NCI-H510A treated with DMSO at 0.1 percent for 48 hours (cell line): ENCODE measurements at regions not wholly inside any gene's neighbourhood (a gene's known extent, or its start where the extent isn't known, plus 50 kb on each side); places are given as distances from the start of the nearest gene placed in this dataset.
"Not testable (repeated sequence)": the region's sequence is repeated elsewhere in the genome, so short reads cannot be mapped to it uniquely, and the experiment has no call there.

Source experiments
- DNase-seq: peaks from one replicate; lab custom pipeline; 2025; lab: John Stamatoyannopoulos, UW

DNA sequence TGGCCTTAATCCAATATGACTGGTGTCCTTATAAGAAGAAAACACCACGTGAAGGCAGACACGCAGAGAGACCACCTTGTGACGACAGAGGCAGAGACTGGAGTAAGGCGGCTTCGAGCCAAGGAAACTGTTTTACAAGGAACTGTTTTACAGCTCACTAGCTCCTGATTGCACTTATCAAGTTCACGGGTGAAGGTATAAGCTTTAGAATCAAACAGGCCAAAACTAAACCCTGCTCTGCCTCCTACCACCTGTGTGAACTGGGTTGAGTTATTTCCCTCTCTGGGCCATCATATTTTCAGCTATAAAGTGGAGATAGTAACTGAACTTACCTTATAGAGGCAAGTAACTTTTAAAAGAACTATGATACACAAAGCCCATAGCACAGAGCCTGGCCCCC lies 166.9 kb upstream of the NFIA start:
- DNase-seq = no peak

DNA sequence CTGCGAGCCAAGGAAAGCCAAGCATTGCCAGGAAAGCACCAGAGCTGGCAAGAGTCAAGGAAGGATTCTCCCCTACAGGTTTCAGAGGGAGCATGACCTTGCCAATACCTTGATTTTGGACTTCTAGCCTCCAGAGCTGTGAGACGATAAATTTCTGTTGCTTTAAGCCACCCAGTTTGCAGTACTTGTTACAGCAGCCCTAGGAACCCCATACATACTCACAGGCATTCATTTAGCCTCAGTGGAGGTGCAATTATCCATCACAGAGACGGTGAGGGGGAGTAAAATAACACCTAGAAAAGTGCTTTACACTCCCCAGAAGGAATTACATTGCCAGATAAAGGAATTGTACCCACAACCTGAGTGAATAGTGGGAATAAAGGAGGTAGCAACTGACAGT lies 167.4 kb upstream of the NFIA start:
- no peak for DNase-seq

DNA sequence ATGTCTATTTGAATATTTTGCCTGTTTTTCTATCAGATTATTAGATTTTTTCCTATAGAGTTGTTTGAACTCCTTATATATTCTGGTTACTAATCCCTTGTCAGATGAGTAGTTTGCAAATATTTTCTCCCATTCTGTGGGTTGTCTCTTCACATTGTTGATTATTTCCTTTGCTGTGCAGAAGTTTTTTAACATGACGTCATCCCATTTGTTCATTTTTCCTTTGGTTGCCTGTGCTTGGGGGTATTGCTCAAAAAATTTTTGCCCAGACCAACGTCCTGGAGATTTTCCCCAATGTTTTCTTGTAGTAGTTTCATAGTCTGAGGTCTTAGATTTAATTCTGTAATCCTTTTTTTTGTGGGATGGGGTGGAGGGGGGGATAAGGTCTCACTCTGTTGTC lies 168.7 kb upstream of the NFIA start:
- not testable (repeated sequence) for DNase-seq

DNA sequence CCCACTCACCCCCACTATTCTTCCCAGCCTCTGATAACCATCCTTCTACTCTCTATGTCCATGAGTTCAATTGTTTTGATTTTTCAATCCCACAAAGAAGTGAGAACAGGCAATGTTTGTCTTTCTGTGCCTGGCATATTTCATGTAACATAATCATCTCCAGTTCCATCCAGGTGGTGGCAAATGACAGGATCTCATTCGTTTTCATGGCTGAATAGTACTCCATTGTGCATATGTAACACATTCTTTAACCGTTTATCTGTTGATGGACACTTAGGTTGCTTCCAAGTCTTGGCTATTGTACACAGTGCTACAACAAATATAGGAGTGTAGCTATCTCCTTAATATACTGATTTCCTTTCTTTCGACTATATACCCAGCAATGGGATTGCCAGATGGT lies 169.3 kb upstream of the NFIA start:
- no peak for DNase-seq

DNA sequence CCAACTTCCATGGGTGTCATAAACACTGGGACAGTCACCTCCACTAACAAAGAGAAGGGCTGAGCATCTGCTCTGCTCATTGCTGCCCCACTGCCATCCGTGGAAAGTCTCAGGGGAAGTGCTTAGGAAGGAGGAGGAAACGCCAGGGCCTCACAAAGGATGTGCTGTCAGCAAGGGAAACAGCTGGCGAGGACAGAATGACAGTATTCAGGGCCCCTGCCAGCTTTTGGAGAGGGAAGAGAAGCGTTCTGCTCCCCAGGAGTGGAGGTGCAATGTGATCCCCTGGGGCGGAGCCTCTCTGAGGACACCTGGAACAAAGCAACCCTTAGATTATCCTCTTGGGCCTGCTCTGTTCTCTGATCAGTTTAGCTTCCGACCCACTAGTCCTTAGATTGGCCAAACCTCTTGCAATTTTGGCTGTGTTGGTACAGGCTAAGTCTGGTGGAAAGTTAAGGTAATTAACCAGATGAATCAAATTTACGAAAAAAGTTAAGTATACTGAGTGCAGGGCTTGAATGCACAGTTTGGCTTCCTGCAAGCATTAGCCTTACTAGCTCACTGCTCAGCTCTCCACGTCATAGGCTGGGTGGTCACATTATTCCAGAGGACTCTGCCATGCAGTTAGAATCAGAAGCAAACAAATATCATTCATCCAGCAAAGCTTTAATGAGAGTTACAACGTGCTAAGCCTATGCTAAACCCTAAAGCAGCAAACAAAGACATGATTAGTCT lies 170.2 kb upstream of the NFIA start:
- DNase-seq = peak; percentile 91

DNA sequence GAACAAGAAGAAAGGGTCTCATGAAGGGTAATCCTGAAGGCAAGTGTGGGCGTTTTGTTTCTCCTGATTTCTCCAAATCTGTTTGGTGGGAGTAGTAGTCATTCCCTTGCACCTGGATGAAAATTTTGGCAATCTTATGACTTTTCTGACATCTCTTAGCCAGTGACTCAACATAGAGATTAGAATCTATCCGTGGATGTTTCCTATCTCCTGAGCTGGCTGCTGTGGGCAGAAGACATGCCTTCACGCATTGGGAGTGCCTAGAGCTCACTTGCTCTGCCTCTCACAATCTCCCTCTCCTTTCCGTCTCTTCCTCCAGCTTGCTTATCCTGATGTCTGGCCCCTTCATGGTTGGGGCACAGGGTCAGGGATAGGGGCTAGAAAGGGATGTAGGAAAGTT lies 174.2 kb upstream of the NFIA start:
- no peak for DNase-seq

DNA sequence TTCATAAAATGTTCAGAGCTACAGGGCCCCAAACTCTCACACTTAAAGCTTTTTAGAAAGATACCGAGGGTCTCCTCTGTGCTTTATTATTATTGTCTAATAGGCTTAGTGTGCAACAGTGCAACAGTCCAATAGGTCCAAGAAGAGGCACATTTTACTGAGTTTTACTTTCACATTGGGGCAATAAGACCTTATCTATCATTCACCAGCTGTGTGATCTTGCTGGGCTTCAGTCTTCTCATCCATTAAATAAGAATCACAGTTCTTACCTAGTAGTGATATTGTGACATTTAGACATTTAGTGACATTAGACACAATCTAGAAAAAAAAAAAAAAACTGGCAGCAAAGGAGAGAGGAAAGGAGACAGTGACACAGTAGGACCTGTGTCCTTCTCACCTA lies 175.8 kb upstream of the NFIA start:
- no peak for DNase-seq

DNA sequence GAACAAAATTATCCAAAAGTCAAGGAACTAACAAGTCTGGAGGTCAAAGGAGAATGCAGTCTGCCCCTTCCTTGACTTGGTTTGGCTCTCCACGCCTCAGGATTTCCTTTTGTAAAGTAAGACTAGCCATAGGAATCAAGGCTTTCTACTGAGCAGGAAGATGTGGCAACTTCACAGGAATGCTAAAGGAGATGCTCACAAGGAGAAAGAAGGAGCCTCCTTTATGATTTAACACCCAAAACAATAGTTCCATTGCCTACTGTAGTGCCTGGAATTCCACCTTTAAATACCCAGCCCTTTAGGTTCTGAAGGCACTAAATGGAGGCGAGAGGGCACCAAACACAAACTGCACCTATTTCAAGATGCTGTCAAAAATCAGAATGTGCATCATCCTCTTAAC lies 176.3 kb upstream of the NFIA start:
- DNase-seq = no peak

DNA sequence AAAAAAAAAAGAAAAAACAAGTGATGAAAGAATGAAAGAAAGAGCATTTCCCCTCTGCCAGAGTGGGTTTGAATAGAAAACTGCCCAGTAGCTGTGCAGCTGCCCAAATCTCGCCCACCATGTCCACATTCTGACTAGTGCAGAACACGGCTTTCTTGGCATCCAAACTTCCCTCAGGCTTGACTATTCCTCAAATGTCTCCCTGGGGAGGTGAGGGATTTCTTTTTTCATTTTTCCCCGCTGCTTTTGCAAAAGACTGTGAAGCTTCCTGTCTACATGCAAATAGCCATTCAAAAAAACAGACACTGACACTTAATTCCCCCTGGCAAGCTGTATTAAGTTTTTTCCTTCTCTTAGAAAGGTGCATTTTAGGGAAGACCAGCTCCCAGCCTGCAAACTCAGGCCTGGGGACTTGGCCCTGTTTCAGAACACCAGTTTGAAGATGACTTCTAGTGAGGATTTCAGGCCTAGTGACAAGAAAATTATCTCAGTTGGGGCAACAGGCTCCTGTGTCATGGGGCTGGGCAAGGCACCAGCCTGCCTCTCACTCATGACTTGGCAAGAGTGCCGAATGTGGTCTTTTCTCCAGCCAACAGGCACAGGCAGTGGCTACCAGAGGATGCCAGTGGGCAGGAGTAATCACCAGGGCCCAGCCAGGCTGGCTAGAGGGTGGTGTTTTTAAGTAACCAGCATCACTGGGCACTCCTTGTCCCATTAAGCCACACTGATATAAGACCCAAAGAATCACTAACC lies 178.1 kb upstream of the NFIA start:
- DNase-seq = no peak

DNA sequence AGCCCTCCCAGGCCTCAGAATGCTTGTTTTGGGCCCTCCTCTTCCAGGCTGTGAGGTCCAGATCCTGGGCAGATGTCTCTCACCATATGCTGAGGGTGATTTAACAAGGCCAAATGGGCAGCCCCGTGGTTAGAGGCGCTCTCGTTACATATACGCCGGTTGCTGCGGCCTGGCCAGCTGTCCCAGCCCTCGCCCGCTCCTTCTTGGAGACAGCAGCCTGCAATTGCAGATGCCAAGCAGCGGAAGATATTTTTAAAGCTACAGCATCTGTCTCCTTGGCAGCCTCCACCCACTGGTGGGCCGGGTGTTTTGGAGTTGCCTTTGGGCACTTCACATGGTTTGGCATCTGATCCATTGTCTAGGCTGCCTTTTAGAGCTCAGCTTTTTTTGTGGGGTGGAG lies 178.8 kb upstream of the NFIA start:
- DNase-seq = no peak

DNA sequence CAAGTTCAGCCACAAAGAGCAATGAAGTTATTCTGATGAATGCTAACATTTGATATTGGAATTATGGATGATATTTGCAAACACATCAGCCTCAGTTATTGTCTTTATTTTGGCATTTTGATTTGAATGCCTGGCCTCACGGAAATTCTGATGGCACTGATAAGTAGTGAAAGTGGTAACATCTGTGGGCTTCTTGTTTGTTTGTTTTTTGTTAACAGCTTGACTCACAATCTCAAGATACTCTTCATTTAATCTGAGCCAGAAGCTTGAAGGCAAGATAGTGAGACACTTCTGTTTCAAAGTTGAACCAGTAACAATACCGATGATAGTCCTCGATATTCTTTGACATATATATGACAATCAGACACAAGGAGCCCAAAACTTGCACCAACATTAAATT lies 182.9 kb upstream of the NFIA start:
- no peak for DNase-seq

DNA sequence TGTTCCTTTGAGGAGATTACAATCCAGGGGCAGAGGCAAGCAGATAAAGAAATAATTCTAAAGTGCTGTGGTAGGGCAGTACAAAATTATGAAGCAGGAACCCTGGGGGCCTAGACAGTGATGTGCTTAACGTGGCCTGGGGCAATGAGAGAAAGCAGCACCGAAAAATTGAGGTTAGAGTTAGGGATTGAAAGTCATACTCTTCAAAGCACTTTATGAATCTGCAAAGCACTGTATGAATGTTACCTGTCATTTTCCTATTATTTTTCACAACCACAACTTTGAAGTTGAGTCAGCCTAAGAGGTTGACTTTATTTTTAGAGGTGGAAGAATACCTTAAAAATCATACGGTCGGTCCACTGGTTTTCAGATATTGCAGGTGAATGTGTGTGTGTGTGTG lies 183.4 kb upstream of the NFIA start:
- no peak for DNase-seq

DNA sequence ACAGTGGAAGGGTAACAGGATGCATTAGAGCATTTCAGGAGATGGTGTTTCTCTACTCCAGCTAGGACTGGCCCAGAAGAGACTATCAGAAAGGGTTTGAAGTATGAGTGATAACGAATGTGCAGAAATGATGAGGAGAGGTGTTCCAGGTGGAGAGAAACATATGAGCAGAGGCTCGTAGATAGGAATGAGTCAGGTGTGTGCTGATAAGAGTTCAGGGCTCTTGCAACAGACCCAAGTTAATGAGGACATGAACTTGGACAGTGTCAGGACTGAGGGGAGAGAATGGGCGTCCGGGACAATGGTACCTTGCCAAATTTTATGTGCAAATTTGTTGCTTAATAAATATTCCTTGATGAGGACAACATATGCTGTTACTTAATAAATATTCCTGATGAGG lies 183.9 kb upstream of the NFIA start:
- no peak for DNase-seq

DNA sequence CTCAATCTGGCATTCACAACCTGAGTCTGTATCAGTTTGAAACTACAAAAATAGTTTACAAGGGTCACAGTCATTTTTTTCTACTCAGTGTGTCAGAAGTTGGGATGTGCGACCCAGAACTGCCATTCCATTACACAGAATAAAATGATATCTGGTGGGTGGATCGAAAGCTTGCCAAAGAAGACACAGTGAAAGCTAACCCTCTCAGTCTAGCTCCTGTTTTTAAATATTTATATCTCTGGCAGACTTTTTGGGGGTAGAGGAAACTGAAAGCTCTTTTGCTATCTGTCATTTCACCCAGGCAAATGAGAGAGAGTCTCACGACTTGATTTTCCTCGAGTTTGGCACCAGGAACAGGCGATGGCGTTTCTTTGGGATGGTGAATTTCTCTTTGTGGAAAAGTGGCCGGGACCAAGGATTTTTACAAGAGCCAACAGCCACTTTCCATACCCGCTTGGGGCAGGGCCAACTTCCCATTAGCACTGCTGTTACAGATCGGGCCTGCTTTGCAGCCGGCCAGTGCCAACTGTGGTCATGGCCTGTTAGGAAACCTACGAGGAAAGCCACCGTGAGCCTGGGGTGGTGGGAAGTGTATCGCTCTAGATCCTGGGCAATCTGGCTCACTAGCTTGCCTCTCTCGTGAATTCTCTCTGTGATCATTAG lies 185.5 kb upstream of the NFIA start:
- no peak for DNase-seq

DNA sequence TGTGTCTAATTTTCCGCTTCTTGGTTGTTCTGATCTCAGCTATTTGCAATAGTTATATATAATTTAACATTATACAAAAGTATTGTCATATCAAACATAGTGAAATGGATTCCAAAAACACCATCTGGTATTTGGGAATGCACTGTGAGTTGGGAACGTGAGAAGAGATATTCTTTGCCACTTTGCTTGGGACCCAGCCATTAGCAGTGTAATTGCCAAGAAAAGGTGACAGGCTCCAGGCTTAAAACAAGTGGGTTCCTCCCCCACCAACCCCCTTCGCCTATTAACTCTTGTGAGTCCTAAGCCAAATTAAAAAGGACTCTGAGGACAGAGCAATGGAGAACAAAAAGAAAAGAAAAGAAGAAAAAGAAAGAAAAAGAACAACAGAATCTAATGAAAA lies 186.7 kb upstream of the NFIA start:
- no peak for DNase-seq

DNA sequence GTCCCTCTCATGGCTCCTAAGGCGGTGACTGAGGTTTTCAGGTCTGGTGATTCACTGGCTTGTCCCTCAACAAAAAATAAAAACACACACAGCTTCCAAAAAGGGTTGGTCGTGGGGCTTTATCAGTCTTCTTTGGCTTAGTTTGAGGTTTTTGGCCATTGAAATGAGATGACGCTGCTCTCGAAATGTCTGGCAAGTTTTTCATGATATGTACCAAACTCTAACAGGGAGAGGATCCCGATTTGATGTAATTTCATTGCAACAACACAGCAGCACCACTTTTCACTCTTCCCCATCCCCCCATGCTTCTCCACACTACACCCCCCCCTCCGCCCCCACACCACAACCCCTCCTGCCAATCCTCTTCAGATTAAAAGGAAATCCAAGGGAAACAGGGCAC lies 187.1 kb upstream of the NFIA start:
- no peak for DNase-seq

DNA sequence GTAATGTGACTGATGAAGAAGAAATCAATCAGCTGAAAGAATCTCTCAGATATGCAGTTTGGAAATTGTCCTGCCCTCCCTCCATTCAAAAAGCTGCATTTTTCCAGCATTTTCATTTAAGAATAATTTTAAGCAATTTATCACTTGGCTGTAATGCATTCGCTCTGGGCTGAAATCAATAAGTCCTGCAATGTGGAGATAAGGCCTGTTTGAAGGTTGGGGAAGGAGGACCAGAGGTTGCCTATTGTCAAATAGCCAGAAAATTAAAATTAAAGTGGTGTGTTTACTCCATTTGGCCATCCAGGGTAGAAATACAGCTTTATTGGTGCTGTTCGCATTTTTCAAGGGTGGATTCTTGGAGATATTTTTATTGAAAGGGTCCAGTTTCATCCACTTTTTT lies 187.6 kb upstream of the NFIA start:
- no peak for DNase-seq

DNA sequence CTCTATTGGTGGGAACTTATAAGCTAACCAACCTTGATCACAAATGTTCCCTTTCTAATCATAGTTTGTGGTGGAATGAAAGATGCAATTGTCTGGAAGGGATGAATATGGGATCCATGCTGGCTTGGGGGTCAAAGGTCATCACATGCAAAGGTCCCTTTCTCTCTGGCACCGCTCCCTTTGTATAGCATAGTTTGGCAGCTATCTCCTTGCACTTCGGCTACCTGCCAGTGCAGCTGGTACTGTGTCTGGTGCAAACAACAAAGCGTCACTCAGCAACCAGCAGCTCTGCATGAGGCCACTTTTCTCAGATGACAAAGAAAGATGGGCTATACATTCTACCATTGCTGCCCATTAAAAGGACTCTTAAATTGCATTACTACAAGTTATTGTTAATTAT lies 188.2 kb upstream of the NFIA start:
- no peak for DNase-seq

DNA sequence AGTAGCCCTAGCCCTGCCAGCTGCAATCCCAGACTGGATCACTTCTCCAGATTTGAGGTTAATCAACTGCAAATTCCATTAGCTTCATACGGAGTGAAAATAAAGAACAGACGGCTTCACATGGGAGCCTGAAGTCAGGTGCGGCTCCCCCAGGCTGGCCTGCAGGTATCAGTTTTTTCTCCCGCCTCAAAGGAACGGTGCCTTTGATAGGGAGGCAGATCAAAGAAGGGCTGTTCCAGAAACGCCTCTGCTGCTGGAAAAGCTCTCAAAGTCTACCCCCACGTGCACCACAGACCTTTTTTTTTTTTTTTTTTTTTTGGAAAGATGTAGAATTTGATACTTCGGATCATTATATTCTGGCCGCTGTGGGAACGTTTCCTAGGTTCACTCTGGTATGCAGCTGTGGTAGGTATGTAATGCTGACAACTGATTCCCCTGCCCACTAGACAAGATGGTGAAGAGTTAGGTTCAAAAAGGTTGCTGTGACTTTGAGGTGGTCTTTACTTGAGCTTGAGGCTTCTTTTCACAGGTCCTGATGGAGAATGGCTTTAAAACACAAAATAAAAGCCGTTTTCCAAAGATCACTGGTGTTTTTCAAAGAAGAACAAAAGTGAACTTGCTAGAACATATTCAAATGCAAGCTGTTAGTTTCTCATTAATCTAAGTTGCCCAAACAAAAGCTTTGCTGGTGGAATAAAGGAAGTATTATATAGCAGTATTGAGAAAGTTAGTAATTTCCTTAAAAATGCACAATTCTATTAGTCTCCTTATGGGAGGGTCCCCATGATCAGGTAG lies 189.0 kb upstream of the NFIA start:
- no peak for DNase-seq

DNA sequence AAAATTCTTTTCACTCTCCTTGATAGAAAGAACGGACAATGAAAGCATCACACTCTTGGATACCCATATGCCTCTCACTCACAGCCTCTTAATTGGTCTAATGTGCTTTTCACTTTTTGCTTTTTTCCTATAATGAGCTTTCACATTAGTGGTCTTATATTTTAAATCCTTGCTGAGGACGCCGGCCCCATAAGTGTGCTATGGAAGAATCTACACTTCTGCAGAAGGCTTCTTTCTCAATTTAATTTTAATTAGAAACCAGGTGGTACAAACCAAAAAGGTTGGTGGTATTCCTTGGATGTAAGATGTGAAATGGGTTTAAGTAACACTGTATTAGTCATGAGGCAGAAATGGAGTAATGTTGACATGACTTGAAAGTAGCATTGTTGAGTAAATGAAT lies 190.6 kb upstream of the NFIA start:
- no peak for DNase-seq

DNA sequence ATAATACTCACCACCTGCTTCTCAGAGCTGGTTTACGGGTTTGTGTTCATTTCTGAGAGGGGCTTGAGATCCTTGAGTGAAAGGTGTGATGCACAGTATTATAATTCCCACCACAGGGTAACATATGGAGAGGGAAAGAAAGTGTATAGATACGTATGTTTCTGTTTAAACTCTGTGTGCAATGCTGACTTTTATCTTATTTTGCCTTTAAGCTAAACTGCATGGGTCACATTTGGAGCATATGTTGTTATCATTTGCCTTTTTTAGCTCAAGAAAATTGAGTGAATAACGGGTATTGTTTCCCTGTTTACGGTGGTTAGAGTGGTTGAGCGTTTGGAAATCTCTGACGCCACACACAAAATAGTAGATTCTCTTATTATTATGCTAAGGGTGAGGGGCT lies 191.1 kb upstream of the NFIA start:
- no peak for DNase-seq

DNA sequence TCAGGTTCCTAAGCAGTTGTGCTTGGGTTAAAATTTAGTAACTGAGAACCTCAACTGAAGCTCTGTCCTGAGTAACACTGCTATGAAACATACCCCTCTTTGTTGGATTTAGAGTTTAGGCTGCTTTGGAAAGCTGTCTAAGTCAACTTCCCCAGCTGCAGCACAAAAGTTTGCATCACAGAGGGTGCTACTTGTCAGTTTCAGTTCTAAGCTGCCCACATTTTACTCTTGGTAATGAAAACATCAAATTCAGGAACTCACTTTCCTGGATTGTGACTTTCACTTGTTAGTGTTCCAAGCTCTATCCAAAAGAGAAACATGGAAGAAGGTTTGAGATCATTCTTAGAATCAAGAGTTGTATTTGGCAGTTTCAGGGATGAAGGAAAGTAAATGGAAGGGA lies 191.7 kb upstream of the NFIA start:
- no peak for DNase-seq

DNA sequence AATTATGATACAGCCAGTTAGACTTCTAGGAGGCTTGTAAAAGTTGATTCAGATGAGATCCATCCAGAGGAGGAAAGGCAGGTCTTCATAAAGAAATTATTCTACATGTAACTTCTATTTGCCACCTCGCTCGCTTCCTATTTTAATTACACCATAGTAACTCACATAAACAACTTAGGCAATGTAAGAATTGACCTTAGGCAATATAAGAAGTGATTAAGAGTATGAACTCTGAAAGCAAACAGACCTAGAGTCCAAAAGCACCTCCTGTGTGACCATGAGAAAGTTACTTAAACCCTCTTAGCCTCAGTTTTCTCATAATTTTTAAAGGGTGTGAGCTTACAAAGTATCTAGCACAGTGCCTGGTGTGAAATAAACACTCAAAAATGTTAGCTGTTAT lies 192.7 kb upstream of the NFIA start:
- no peak for DNase-seq
